ENCODE measurements at regions not wholly inside any gene's neighbourhood (a gene's known extent, or its start where the extent isn't known, plus 50 kb on each side); places are given as distances from the start of the nearest gene placed in this dataset.

DNA sequence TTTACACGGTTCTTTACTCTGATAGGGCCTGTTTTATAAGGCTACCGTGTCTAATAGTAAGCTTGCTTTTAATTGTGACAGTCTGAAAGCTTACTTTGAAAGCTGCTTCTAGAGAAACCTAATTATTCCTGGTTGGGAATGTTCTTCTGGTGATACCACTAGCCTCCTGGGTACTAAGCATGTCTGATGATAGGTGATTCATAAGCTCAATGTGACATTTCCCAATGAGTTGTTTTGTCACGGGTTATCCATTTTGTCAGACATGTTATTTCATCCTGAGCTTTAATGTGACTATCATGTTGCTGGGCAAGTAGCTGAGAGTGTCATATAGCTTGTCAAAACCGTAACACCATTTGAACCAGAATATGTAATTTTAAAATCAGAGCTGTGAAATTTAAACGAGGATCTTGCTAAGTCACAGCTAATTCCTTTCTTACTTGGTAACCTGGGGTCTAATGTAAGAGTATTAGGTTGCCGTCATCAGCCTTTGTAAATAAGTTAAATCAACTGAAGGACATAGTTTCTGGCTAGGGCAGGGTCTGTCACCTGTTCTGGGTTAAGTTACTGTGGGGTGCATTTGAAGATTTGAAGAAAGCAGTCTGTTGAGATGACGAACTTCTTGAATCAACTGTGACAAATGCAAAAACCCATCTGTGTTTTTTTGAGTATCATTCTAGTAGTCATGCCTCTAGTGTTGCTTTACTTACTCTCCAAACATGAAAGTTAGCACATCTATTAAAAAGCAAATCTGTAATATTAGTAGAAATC, 529.2 kb downstream of the USP25 start:
- H3K9me3 ChIP-seq, result no peaks in the 10 kb centered on the region
- no peaks in the 10 kb centered on the region for H3K27me3 ChIP-seq
- H3K36me3 ChIP-seq, result peaks cover 26% of the 10 kb centered on the region
- no peak overlapping the region for H3K4me3 ChIP-seq
- DNase-seq, result no peak

DNA sequence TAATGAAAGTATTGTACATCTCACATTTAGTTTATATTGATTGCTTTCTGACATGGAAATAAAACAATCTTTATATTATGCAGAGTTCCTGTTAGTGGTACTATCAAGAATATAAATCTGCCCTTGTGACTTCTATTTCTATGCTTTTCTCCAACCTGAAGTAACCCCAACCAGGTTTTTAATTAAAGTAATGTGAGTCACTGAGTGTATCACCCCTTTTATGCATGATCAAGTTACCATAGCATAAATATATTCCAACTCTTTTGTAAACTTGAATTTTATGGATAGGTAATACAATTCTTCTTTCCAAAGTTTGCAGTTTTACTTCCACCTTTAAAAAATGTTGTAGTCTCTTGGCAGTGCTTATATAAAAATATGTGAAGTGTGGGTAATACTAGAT, 532.3 kb downstream of the USP25 start:
- Histone ChIP-seq H3K4me3 (no peak overlapping the region), H3K9me3 (no peaks in the 10 kb centered on the region), H3K36me3 (peaks cover 28% of the 10 kb centered on the region), H3K27me3 (no peaks in the 10 kb centered on the region)
- no peak for DNase-seq

DNA sequence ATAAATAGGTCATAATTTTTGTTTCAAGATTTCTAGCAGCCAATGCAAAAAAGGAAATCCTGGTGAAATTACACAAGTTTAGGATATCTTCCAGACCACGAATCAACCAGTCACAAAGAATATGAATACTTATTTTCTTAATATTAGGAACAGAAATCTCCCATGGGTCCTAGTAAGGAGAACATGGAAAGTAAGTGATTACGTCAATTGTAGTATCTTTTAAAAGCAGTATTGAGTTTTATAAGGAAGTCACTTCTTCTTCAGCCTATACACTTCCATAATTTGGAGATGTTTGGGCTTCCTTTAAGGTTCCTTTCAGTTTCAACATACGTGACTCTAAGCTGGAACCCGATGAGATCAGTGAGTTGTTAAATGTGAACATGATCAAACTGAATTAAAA, 534.5 kb downstream of the USP25 start:
- Histone ChIP-seq H3K36me3 (peaks cover 13% of the 10 kb centered on the region), H3K9me3 (no peaks in the 10 kb centered on the region), H3K4me3 (no peak overlapping the region), H3K27me3 (no peaks in the 10 kb centered on the region)
- DNase-seq, result no peak

DNA sequence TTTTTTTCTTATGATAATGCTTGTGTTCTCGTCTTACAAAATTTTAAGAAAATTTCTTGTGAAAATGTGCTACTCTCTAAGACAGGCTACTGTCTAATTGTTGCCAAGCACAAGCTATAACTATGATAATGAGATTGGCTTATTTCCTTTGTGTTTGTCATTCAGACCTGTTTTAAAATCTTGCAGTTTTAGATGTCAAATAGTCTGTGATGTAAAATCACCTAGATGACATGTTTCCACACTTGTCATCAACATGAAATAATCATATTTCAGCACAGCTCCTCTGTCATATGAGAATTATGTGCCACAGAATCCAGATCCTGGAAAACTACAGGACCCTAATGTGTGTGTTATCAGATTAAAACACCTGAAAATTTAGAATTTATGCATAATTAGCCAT, 539.7 kb downstream of the USP25 start:
- H3K36me3 ChIP-seq, result peaks cover 8% of the 10 kb centered on the region; the same call in 1 of the 2 replicates
- H3K4me3 ChIP-seq, result no peak overlapping the region
- H3K9me3 ChIP-seq, result no peaks in the 10 kb centered on the region
- no peak for DNase-seq
- H3K27me3 ChIP-seq, result no peaks in the 10 kb centered on the region

DNA sequence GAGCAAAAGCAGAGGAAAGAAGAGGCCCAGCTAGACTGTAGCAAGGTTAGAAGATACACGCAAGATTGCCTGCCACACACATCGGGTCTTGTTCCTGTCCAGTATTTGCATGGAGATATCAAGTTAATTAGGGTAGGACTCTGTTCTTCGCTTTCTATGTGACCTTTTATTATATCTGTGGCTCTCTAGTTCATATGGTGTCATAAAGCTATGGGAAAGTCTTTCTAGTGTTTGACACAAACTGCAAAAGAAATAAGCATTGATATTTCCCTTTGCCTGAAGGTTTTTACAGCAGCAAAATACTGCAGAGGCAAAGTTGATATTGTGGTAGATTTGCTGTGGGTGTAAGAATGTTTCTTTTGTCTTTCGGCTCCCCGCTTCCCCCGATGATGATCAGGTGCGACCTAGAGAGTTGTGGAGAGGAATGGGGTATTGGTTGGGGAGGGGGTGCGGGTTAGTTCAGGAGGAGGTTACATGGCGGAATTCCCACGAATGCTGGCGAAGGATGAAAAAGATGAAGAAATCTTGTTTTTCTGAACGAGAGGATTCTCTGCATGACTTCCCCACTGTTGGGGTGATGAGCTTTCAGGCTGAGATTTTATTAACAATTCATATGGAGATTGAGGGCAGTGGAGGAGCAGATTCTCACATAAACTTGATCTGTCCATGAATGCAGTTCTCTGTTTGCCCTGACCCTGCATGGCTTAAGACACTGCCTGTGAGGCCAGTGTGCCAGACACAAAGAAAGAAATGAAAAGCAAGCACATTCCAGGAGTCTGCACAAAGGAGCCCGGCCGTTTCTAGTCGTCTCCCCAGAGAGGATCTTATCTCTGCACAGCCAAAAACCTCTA, 550.2 kb downstream of the USP25 start:
- DNase-seq, result no peak
- Histone ChIP-seq H3K4me3 (no peak overlapping the region), H3K36me3 (peaks cover 10% of the 10 kb centered on the region), H3K9me3 (no peaks in the 10 kb centered on the region), H3K27me3 (no peaks in the 10 kb centered on the region)

DNA sequence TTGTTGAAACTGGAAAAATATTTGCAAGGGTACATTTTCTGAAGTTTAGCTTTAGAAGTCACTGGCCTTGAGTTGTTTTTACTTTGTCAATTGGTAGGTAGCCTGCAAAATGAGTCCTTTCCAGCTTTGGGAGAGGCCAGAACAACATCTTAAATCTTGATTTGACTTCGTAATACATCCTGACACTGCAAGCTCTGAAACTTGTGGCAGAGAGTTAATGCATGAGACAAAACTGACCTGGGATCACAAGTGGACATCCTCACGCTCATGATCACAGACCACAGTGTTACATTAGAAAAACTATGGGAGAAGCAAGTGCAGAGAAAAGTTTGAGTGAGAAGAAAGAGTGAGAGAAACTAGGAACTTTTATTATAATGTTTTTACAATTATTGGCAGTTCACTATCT, 550.9 kb downstream of the USP25 start:
- Histone ChIP-seq H3K4me3 (no peak overlapping the region), H3K9me3 (no peaks in the 10 kb centered on the region), H3K36me3 (peaks cover 12% of the 10 kb centered on the region), H3K27me3 (no peaks in the 10 kb centered on the region)
- DNase-seq, result no peak

DNA sequence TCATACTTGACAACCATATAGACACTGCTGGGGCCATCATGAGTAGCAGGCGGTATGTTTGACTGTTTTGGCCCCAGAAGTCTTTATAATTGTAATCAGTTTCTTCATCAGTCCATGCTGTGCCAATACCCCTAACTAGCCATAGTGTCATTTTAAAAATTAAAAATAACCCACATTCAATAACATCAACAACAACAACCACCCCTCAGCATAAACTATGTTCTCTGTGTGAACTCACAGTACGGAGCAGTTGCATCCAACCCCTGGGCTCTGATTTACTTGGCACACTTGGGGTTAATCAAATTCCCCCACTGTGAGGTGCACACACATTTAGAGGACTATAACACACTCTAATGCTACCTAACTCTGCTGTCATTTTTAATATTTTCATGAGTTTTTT, 553.7 kb downstream of the USP25 start:
- H3K27me3 ChIP-seq, result no peaks in the 10 kb centered on the region
- no peak overlapping the region for H3K4me3 ChIP-seq
- H3K36me3 ChIP-seq, result peaks cover 12% of the 10 kb centered on the region
- no peak for DNase-seq
- H3K9me3 ChIP-seq, result no peaks in the 10 kb centered on the region

DNA sequence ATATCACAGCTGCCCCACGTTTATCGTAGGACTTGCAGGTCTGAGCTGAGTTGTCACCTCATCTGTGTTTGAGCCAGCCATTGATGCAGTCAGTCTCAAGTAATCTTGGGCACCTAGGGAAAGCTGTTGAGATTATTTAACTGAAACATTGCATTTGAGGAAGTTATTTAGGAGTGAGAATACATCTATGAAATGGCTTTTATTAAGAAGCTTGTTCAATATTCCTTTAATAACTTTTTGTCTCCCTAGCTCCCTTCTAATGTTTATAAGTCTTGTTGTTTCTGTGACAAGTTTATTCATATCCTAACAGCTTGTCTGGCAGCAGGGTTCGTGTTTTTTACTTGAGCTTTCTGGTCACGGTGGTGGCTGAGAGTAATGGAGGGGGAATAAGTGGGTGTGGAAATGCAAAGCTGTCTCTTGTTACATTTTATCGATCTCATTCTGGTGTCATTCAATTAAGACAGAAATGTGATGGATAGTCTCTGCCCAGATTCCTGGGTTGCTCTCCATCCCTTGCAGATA, 555.9 kb downstream of the USP25 start:
- Histone ChIP-seq H3K36me3 (peaks cover 12% of the 10 kb centered on the region), H3K27me3 (no peaks in the 10 kb centered on the region), H3K9me3 (no peaks in the 10 kb centered on the region), H3K4me3 (no peak overlapping the region)
- no peak for DNase-seq

DNA sequence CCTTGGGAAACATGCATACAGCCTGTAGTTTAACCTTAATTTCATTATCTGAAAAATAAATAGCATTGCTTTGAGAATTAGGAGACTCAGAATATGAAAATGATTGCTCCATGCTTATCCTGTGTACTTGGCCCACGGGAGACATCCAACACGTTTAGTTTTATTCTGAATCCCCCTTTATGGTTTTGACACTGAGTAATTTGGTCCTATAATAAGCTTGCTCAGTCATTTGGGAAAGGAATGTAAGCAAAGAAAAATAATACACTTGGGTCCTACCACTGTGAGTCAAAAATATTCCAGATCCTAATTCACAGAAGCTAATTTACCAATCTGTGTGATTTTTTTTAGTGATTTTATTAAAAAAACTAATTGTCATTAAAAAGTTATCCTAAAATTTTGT, 557.3 kb downstream of the USP25 start:
- Histone ChIP-seq H3K27me3 (no peaks in the 10 kb centered on the region), H3K4me3 (no peak overlapping the region), H3K9me3 (no peaks in the 10 kb centered on the region), H3K36me3 (peaks cover 15% of the 10 kb centered on the region)
- no peak for DNase-seq

DNA sequence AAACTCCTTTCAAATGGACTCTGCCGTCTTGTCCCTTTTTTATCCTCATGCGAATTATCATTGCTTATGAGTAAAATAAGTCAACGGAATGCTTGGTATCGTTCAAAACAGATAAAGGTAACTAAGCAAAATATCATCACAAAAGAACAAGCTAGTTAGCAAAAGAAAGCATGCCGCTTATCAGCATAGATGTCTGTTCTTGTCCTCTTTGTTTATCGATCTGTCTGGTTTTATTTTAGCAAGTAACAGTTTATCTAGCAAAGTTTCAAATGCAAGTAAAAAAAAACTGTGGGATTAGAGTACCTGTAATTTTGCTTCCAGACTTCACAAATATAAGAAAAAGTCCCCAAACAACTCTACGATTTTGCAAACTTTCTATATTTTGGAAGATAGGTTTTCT, 561.5 kb downstream of the USP25 start:
- Histone ChIP-seq H3K9me3 (no peaks in the 10 kb centered on the region), H3K27me3 (no peaks in the 10 kb centered on the region), H3K4me3 (no peak overlapping the region), H3K36me3 (peaks cover 26% of the 10 kb centered on the region)
- no peak for DNase-seq

DNA sequence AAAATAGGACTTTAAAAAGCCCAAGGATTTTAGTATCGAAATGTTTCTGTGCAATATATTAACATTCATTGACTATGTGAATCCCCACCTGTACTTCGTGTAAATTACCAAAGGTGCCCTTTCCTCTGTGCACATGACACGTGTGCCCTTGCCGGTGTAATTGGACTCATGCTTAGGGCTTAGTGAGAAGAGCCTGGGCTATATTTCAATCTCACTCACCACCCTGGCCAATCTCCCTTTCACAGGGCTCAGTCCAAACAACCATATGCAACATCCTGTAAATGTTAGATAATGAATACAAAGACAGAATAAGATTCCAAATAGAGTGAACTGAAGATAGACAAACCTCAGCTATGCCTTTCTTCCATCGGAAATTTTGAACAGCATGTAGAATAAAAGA, 564.3 kb downstream of the USP25 start:
- H3K27me3 ChIP-seq, result no peaks in the 10 kb centered on the region
- no peak overlapping the region for H3K4me3 ChIP-seq
- peaks cover 35% of the 10 kb centered on the region for H3K36me3 ChIP-seq
- DNase-seq, result no peak
- no peaks in the 10 kb centered on the region for H3K9me3 ChIP-seq

DNA sequence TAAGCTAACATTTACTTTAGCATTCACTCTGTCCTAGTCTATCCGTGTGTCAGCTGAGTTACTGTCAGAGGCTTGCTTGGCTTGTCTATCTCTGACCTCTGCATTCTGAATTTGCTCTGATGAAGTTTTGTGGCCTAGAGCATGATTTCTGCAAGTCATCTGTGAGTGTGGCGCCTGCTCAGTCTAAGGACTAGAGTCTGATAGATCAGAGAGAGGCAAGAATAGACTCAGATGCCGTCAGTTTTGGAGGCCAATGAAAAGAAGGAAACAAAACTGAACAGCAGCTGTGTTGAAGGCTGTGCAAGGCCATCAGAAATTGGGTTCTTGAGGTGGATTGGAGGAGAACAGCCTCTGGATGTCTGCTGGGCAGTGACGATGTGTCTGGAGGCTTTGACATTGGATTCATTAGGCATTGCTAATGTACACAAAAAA, 573.1 kb downstream of the USP25 start:
- H3K27me3 ChIP-seq, result no peaks in the 10 kb centered on the region
- H3K4me3 ChIP-seq, result no peak overlapping the region
- H3K9me3 ChIP-seq, result no peaks in the 10 kb centered on the region
- H3K36me3 ChIP-seq, result peaks cover 8% of the 10 kb centered on the region
- peak; percentile 68 for DNase-seq

DNA sequence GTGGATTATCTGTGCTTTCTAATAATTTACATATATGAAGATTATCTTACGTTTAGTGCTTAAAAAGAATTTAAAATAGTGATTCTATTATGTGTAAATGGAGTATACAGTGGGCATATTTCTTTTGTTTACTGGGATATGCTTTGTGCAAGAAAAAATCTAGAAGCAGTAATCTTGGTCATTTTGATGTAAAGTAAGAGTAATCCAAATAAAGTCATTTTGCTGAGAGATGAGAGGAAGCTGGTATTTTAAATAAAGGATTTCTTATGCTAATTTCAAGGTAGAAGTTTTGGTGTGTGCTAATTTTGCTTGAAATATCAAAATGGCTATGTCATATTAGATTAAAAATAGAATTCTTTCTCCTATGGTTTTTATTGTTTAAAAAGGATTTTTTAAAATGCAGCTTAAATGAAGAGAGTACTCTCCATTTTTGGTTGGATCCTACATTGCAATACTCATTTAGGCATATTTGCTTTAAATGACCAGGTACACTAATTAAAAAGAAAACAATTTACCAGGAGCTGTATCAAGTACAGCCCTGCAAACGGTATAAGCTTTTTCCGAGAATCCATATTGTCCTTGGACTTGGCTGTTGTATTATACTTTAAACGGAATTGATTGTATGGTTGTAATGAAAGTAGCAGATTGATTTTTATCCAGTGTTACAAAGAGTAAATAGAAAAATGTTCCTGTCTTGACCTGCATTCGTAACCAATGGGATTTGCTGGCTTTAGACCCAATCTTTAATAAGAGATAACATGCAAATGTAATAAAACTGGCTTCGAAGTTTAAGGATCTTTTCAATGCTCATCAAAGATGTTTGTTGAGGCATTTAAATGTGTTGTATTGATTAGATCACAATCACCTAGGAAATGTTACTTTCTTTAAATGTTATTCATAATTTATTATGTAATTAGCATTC, 574.7 kb downstream of the USP25 start:
- no peaks in the 10 kb centered on the region for H3K27me3 ChIP-seq
- no peaks in the 10 kb centered on the region for H3K9me3 ChIP-seq
- DNase-seq, result no peak
- H3K36me3 ChIP-seq, result peaks cover 2% of the 10 kb centered on the region; the same call in 1 of the 2 replicates
- H3K4me3 ChIP-seq, result peak overlapping the region; percentile 39; the same call in 1 of the 2 replicates

DNA sequence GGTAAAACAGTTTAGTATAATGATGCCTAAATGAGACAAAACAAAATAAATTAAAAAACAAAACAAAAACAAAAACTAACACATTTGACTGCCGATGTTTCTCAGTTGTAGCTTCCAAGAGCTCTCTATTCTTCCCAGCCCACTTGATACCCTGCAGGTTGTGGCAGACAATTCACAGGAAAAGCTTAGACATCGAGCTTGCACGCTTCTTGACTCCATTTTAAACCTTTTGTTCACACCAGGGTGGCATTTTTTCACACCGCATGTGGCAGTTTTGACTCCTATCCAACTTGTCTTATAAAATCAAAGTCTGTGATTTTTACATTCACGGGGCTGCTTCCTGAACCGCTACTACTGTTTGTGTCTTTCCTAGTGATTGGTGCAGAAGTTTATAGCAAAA, 575.9 kb downstream of the USP25 start:
- DNase-seq, result peak; percentile 60
- Histone ChIP-seq H3K9me3 (no peaks in the 10 kb centered on the region), H3K4me3 (peak overlapping the region; percentile 39), H3K27me3 (no peaks in the 10 kb centered on the region), H3K36me3 (peaks cover 4% of the 10 kb centered on the region)

DNA sequence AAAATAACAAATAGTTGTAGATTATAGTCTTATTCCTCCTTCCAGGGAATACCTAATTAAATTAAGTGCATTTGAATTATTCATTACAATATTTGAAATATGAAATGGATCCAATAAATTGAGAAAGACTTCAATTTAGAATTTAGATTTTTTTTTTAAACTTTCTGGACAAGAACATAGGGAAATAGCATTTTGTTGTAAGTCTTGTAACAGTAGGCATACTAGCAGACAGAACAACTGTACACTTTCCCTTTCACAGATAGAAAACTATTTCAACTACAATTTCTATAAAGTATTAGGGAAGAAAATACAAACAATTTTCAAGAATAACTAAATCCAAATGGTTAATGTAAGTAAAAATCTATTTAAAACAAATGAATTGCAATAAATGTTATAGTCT, 577.5 kb downstream of the USP25 start:
- H3K4me3 ChIP-seq, result peak overlapping the region; percentile 39
- no peaks in the 10 kb centered on the region for H3K9me3 ChIP-seq
- H3K27me3 ChIP-seq, result no peaks in the 10 kb centered on the region
- H3K36me3 ChIP-seq, result peaks cover 7% of the 10 kb centered on the region
- DNase-seq, result no peak

DNA sequence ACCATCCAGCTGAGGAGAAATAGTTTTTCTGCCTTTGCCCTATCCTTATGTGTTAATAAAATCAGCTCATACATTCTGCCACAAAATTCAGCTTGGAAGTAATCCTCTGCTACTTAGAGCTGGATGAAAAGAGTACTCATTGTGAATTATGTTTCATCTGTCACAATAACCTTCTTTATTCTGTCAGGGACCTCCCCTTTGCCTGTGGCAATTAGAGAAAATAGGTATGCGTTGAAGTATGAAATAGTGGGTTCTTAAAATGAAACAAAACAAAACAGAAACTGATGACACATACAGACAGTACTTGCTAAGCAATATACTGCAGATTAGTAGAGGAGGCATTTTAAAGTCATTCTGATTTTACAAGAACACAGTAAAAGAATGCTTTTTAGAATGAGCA, 578.5 kb downstream of the USP25 start:
- Histone ChIP-seq H3K27me3 (no peaks in the 10 kb centered on the region), H3K36me3 (peaks cover 7% of the 10 kb centered on the region), H3K9me3 (no peaks in the 10 kb centered on the region), H3K4me3 (peak overlapping the region; percentile 39)
- DNase-seq, result no peak

Measured in MG63 (cell line).